Dermis blood vessel endothelial cell (primary cell): ENCODE measurements at regions not wholly inside any gene's neighbourhood (a gene's known extent, or its start where the extent isn't known, plus 50 kb on each side); places are given as distances from the start of the nearest gene placed in this dataset.
"Not testable (repeated sequence)": the region's sequence is repeated elsewhere in the genome, so short reads cannot be mapped to it uniquely, and the experiment has no call there.

Source experiments
- DNase-seq: peaks from one replicate; pipeline ENCODE4 v3.0.0; 2010

DNA sequence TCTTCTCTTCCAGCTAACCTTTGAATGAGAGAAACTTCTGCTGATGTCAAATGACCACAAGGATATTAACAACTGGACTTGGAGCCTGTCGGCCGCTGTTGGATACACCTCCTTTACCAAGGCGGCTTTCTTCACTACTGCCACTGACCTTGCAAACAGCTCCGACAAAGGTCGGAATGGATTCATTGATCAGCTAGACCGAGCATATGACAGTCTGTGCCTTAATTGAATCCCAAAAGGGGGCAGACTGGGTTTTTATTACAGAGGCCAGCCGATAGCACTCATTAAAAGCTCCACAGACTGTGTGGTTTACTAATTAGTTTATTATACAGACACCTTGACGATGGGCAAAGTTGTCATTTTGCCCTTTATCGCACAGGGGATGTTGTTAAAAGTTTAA, 394.5 kb downstream of the RERGL start:
- DNase-seq: no peak

DNA sequence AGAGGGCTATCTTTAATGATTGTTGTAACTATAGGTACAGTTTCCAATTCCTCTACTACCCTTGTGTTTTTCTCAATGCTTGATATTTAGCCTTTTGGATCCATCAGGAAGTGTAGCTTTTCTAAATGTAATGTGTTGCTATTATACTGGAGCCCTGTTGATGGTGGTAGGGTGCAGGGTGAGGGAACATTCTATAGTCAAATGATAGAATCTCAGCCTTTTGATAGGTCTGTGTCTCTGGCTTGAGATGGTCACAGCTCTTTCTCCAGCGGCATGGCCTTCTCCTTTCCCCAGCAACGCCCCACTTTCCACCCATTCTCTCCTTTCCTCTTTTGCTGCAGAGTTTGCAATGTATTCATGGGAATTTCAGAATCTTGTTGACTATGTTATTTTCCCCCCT, 398.6 kb downstream of the RERGL start:
- no peak for DNase-seq

DNA sequence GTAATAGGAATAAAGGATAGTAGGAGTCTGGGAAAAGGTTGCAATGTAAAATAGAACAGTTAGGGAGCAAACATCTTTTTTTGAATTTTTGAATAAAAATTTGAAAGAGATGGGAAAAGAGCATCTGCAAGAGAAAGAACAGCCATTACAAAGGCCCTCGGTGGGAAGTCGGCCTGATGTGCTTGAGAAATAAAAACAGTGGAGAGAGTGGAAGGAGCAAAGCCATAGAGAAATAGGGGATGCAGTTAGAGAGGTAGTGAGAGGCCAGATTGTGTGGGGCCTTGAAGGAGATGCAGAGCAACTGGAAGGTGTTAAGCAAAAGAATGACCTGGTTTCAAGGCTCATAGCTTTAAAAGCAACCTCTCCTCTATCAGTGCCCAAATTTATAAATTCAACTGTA, 409.8 kb downstream of the RERGL start:
- DNase-seq: no peak

DNA sequence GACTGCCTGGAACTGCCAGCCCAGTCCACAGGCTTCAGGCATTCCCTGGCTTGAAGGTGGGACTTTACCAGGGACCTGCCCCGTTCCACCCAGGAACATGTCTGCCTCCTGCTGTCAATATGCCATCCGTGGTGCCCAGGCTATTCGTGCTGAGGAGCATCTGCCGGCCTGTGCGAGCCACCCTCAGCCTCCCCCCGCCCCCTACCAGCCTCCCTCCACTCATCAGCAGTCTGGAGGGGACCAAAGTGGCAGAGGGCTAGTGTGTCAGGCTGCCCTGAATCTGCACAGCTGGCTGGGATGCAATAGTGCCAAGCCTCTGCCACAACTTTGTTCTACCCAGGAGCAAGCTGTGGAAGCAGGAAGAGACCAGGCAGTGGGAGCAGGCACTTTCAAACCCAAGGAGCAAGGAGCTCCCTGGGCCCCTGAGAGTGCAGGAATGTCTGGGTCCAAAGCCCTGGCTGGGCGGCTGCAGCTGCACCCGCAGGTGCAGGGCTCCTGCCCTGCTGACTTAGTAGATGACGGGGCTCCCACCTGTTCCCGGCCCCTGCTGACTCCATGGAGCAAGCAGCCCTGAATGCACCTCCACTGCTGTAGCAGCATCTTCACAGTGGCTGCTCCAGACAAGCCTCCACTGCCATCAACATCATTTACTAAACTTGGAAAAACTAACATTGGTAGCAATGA, 423.2 kb downstream of the RERGL start:
- no peak for DNase-seq

DNA sequence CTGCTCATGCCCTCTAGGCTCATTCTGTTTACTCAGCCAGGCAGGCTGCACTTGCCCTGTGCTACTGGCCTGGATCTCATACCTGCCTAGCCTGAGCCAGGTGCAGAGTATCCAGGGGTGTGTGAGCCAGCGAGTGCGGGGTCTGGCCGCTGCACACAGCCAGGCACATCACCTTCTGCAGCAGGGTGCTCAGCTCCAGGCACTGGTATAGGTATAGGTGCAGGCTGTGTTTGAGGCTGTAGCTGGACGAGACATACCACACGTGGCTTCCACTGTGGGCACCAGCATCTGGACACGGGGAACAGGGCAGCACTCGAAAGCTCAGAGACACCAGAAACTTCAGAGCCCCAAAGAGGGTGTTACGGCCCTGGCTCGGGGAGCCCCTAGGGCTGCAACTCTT, 424.2 kb downstream of the RERGL start:
- no peak for DNase-seq

DNA sequence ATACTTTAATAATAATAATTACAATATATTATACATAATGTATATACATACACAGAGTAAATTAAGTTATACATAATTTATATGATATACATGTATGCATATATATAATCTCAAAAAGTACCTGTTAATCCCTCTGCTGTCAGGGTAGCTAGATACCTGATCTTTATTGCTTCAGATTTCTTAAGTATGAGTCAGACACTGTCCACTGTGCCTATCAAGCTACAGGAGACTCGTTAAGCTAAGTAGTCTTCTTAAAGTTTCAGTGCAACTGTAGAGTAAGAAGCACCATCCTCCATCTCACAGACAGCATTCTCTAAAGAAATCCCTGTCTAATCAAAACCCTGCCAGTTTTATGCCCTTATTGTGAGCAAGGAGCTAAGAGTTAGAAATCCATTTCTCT, 428.7 kb downstream of the RERGL start:
- no peak for DNase-seq

DNA sequence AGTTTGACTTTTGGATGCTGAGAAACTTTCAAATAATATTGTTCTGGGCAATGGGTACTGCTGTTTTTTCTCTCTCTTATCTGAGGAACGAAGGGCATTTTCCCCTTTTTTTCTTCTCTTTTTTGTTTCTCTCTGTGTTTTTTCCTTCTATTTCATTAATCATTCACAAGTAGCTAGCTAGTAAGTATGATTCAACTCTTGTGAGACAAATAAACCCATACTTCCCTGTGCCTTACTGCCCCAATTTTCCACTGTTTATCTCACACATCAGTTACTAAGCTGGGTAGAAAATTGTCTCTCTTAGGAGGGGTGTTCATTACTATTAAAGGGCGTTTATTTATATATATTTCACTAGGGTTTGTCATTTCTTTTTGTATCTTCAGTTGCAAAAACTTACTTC, 437.6 kb downstream of the RERGL start:
- no peak for DNase-seq

DNA sequence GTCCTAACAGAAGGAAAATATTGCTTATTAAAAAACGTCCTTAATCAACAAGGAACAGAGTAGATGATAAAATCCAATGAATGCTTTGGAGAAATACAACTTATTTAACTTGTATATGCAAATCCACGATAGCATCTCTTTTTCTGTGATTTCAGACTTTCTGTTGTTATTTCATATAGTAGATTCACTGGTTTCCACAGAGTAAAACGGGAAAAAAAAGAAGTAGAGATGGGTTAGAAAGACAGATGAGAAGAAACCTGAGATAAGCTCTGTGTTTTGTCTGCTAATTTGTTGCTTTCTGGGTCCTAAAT, 447.7 kb downstream of the RERGL start:
- no peak for DNase-seq

DNA sequence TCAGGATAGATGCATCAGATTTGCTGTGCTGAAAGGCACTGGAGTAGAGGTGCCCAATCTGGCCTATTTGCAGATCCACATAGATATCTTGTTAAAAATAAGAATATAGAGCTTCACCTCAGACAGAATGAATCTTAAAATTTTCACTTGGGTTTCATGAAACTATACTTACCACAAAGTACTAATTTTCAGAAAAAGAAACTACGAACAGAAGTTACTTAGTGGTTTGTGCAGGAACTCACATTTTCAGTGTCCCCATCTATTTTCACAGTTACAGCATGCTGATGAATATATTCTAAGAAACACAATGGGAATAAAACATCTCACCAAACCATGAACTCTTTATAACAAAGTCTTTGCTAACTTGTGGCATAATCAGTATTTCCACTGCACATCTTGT, 449.4 kb downstream of the RERGL start:
- DNase-seq: no peak

DNA sequence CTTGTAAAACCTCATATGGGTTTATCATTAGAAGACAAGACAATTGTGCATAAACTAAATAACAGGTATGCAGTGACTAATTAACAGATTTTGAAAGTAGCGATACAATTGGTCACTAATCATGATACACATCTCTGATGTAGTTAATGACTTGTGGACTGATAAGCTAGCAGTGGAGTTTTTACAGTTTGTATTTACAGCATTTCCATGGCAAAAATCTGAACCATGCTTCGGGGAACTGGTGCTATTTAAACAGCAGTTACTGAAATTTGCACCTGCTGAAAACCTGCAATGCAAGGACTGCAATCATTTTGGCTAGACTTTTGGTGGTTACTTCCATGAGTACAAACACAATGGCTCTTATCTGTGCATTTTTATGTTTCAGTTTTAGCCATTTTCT, 471.2 kb downstream of the RERGL start:
- no peak for DNase-seq

DNA sequence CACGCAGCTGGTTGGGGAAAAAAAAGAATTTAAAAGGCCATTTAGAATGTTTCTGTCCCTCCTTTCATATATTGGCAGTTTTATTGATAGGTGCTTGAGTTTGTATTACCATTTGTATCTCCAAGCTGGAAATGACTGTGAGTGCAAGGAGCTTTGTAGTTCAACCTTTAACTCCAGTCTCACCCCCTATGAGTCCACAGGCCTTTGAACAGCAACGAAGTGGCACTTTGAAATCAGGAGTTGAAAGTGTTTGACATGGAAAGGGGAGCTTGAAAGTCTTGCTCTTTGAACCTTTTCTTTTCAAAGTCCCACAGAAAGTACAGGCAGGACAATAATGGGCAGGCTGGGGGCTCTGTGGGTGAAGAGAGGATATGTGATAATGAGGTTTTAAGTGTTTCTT, 480.3 kb downstream of the RERGL start:
- DNase-seq: no peak

DNA sequence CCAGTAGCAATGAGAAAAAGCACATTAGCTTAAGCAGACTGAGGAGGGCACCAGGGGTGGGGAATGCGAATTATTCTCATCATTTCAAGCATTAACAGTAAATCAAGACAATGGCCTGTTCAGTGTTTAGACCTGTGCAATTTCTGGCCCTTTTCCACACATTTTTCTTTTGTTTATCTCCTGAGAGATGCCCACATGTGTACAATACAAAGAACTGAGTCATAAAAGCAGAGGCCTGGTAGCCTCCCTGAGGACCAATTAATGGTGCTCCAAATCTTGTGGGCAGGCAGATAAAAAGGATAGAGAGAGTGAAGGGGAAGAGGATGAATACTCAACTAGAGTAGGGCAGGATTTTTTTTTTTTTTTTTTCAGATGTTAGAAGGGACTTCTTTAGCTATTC, 480.8 kb downstream of the RERGL start:
- no peak for DNase-seq

DNA sequence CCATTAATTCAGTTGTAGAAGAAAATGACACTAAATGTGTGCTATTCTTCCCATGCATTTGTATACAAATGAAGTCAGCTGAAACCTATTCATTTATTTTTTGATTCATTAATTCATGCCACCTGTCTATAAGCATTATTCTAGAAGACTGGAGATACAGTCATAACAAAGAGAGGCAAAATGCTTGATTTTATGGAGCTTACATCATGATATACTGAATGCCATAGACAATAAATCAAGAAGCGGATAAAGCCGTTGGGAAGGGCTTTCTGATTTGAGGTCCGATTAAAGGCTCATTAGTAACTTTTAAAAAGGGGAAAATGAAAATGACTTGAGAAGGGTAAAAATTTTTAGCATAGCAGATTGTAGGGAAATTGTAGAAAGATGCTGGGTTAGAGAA, 494.9 kb downstream of the RERGL start:
- no peak for DNase-seq

DNA sequence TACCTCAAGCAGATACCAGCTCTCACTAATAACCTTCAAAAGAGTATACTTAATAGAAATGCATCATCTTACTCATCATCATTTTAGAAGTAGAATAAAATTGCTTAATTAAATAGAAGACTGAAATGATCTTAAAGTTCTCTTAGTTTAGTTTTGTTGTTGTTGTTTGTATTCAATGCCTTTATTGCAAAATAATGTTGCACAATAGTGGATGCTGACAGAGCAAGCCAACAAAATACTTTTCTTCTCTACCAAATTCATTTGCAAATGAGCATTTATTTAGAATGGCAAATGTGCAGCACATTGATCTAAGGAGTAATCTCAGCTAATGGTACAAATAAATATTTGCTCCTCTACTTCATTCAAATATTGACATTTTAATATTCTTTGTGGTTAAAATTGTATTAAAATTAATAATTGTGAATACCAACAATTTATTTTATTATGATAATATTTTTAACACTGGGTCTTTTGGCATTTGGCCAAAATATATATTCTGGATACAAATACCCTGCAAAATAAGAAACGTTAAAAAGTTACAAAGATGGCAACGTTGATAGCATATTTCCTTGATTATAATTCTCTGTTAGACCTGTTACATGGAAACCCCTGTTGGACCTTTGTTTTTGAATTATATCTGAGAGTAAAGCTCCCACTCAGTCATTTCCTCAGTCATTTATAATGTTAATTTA, 496.1 kb downstream of the RERGL start:
- DNase-seq: no peak

DNA sequence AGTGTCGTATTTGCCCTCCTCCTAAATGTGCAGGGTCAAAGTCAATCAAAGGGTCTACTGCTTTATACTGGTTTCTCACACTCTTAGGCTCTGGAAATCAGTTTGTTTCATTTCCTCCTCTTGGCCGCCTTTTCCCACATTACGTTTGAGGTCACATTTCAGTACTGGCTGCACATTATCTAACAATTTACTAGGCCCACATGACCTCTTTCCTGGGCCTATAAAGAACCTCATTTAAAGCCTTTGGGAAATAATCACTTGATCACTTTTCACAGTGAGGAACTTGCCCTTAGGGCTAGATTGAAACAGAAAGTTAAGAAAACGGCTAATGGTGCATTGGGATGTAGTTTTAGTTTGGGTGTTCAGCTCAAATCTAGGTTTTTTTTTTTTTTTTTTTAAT, 497.5 kb downstream of the RERGL start:
- DNase-seq: no peak

DNA sequence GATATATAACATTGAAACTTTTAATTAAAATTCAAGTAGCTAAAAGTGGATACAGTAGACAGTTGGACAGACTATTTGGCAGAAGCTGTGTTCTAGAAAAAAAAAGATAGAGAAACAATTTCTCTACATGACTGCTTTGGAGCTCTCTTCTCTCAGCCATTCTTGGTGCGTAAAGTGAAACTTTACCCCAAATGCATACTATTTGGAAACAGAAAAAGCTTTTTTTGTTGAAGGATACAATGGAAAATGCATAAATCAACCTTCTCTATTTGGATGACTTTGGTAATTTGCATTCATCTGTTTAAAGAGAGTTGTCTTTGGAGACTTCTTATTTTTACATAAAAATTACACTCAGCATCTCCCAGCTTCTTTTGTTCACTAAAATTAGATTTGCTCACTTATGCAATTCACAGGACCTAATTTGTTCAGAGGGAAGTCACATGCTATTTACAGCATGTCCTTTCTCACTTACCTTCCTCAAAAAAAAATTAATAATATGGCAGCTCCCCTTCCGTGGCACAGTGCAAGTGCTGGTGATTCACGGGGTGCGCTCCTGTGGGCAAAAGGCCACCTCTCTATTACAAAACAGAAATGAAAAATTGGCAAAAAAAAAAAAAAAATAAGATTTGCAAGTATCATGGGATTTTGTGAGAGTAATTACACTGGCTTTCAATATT, 498.9 kb downstream of the RERGL start:
- no peak for DNase-seq

DNA sequence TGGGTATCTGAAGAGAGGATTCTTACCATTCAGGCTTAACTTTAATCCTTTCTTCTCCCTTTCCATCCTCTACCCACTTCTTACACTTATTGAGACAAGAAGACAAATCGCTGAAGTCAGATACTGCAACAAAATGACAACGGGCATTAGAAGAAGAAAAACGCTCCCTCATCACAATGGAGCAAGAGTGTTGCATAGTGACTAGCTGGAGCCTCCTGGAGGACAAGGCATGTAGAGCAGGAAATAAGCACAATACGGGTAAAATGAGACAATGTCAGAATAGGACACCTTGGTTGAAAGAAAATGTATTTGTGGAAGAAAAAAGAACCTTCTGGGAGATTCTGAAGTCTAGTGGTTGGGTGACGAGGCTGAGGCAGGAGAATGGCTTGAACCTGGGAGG, 501.0 kb downstream of the RERGL start:
- no peak for DNase-seq

DNA sequence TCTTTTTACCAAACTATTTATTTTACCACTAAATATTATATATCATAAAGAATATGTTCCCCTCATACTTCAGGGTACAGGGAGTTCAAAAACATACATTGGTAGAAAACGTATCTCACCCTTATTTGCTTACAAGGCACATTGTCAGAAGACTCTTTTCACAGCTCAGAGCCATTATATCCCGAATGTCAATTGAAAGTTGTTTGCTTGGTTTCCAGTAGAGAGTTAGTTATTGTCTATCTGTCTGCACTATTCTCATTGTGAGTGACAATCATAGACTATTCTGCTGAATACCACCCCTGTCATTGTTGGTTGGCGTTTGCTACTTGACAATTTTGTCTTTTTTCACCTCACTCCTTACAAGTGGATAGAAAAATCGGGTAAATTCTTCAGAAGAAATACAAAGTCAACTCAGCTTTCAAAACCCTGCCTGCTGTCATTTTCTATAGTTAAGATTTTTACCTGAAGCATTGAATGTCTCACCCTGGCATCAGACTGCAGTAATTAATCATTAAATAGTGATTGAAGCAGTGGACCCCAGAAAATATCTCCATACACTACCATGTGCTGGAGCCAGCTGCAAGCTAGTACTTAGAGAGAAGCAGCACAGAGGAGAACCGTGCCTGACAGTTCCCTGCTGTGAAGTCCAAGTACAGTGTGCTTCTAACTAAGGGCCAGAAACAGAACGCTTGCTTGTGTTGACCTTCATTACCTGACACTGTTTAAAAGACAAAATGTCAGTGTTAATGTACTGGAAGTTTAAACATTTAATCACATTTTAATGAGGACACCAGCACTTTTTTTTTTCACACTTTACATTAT, 510.6 kb downstream of the RERGL start:
- no peak for DNase-seq

DNA sequence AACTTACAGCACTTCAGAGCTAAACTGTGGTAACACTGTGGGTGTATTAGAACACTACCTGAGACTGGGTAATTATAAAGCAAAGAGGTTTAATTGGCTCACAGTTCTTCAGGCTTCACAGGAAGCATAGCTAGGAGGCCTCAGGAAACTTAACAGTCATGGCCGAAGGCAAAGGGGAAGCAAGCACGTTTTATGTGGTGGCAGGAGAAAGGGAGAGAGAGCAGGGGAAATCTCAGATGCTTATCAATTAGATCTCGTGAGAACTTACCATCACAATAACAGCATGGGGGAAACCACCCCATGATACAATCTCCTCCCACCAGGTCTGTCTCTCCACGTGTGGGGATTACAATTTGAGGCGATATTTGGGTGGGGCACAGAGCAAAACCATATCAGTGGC, 512.6 kb downstream of the RERGL start:
- no peak for DNase-seq

DNA sequence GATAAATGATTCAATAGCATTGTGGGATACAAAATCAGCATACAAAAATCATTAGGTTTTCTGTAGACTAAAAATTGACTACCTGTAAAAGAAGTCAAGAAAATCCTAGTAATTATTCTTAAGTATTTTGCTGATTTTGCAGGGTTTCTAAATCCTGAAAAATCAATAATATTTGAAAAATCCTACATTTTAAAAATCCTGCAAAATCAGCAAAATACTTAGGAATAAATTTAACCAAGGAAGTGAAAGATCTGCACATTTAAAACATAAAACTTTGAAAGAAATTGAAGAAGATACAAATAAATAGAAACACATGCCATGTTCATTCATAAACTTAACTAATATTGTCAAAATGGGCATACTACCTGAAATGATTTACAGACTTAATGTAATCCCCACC, 517.7 kb downstream of the RERGL start:
- no peak for DNase-seq

DNA sequence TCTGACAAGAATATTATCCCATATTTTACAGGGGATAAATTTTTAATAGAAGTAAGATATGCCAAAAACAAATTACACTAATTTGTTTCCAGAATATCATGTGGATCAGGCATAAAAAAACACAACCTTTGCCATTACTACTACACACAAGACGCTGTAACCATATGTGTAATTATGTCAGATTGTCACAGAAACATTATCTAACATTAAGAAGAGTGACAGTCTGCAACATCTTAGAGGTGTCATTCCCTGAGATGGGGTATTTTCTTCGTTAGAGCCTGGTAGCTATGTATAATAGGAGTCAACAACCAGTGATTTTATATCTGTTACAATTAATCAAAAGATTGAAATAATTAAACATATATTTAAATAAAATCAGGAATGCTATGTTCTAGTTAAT, 518.9 kb downstream of the RERGL start:
- DNase-seq: no peak

DNA sequence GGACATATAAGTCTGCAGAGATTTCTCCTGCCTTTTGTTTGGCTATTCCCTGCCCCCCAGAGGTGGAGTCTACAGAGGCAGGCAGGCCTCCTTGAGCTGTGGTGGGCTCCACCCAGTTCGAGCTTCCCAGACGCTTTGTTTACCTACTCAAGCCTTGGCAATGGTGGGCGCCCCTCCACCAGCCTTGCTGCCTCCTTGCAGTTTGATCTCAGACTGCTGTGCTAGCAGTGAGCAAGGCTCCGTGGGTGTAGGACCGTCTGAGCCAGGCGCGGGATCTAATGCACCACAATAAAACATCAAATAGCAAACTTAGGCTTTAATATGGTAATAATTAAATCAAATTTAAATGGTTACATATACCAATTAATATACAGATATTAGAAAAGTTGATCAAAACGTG, 525.4 kb downstream of the RERGL start:
- DNase-seq: not testable (repeated sequence)

DNA sequence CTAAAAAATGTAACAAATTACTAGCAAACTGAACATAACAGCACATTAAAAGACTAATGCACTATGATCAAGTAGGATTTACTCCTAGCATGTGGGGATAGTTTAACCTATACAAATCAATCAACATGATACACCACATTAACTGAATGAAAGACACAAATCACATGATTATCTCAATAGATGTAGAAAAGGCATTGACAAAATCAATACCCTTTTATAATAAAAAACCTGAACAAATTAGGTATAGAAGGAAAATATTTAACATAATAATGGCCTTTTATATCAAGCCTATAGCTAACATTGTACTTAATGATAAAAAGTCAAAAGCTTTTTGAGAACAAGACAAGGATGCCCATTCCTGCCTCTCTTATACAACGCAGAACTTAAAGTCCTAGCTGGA, 540.0 kb downstream of the RERGL start:
- DNase-seq: no peak

DNA sequence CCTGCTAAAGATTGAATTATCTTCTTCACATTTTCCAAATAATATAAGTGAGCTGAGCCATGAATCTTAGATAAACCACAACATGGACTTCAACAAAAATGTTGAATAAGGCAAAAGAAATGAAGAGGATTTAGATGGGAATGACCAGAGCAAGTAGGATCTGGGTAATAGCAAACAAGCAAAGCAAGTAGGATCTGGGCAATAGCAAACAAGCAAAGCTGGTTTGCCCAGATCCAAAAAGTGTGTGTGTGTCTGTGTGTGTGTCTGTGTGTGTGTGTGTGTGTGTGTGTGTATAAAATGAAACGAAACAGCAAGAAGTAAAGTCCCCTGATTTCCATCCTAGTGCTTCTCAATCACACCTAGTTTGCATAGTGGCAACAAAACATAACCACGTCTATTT, 549.1 kb downstream of the RERGL start:
- no peak for DNase-seq
